ENCODE measurements at regions not wholly inside any gene's neighbourhood (a gene's known extent, or its start where the extent isn't known, plus 50 kb on each side); places are given as distances from the start of the nearest gene placed in this dataset.

DNA sequence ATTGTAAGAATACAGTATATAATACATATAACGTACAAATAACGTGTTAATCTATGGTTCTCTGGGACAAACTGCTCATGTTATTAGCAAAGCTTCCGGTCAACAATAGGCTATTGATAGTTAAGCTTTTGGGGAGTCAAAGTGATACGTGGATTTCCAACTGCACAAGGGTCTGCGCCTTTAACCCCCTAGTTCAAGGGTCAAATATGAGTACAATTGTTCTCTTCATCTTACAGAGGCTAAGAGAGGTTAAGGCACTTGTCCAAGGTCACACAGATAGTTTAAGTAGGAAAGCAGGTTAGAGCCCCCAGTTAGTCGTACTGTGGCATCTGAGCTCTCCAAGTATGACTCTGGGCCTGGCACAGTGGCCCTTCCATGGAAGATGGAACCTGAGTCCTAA is 204.3 kb upstream of the KRR1 start:
- peak overlapping the region; percentile 40; the same call in 1 of the 2 replicates for H2BK20ac ChIP-seq (ENCODE audit: low read depth, low read length)
- H2BK120ac ChIP-seq (ENCODE audit: low read depth, low read length) = peak overlapping the region; percentile 27; the same call in 1 of the 2 replicates
- H3K23ac ChIP-seq (ENCODE audit: low read depth, low read length) = no peak overlapping the region
- no peak overlapping the region for H3K4ac ChIP-seq (ENCODE audit: low read depth, low read length)
- ChIA-PET CTCF (no interaction called here), POLR2A (ENCODE audit: unreplicated experiment) (no interaction called here)
- H3K27ac ChIP-seq (ENCODE audit: insufficient read depth, low read length) = no peak overlapping the region
- no peaks in the 10 kb centered on the region for H4K20me1 ChIP-seq (ENCODE audit: insufficient read depth, low read length)
- no peak overlapping the region for H2AK9ac ChIP-seq (replicated peaks; ENCODE audit: low read depth, low read length, poor library complexity)
- H3K9me1 ChIP-seq (ENCODE audit: insufficient read depth, low read length) = no peaks in the 10 kb centered on the region
- no peaks in the 10 kb centered on the region for H3K36me3 ChIP-seq (ENCODE audit: control insufficient read depth, insufficient read depth, low read length)
- H3K4me2 ChIP-seq (ENCODE audit: low read depth, low read length) = no peak overlapping the region
- no peaks in the 10 kb centered on the region for H3K27me3 ChIP-seq (ENCODE audit: control insufficient read depth, insufficient read depth, low read length)
- H3K14ac ChIP-seq (replicated peaks; ENCODE audit: low read depth, low read length) = no peak overlapping the region
- H3K18ac ChIP-seq (ENCODE audit: low read depth, low read length) = no peak overlapping the region
- 0 out of 4 replicates have a peak overlapping the region, but pooled peaks of 1 of the 2 experiments have one; percentile 8 for H4K8ac ChIP-seq (ENCODE audit: low read depth in 2 of 2, low read length in 2 of 2)
- H3K9ac ChIP-seq (ENCODE audit: low read depth, low read length) = no peak overlapping the region
- BruUV-seq (replicated peaks) = no TSS peak
- H3K79me1 ChIP-seq (ENCODE audit: low read depth in 1 of 2, low read length in 2 of 2) = no peaks in the 10 kb centered on the region
- ATAC-seq (ENCODE audit: low read depth) (no peak), DNase-seq (no peak)
- dilution Hi-C loops (cut with HindIII; ENCODE audit: low sequenced_read_pairs, unreplicated experiment) = no loop called here
- in situ Hi-C loops (cut with MboI; ENCODE audit: low sequenced_read_pairs) = no loop called here
- peak overlapping the region; percentile 16; the same call in 2 of the 3 replicates for H2BK15ac ChIP-seq (ENCODE audit: low read depth, low read length)
- no peak overlapping the region for H2BK5ac ChIP-seq (ENCODE audit: low read depth, low read length, poor library complexity, severe bottlenecking)
- no peak overlapping the region for H3K4me3 ChIP-seq (ENCODE audit: insufficient read depth, low read depth, low read length)
- no peak overlapping the region for H3K56ac ChIP-seq (ENCODE audit: extremely low read depth, insufficient read depth, low read length)
- no peaks in the 10 kb centered on the region for H3K9me3 ChIP-seq (ENCODE audit: control insufficient read depth, insufficient read depth, low read length)
- no peak overlapping the region for H2AFZ ChIP-seq (replicated peaks; ENCODE audit: low read length, poor library complexity)
- intact Hi-C loops (cut with micrococcal nuclease) = no loop called here
- H4K91ac ChIP-seq (ENCODE audit: insufficient read depth, low read depth, low read length) = peak overlapping the region; percentile 35; the same call in 1 of the 2 replicates
- H2AK5ac ChIP-seq (ENCODE audit: low read depth, low read length) = peak overlapping the region; percentile 78
- H4K5ac ChIP-seq (ENCODE audit: low read depth, low read length) = peak overlapping the region; percentile 56; the same call in 1 of the 2 replicates
- peaks cover 4% of the 10 kb centered on the region; the same call in 1 of the 2 replicates for H3K4me1 ChIP-seq (ENCODE audit: control insufficient read depth, insufficient read depth, low read length)
- TF ChIP-seq CHD1 (IDR thresholded peaks at IDR 0.05; ENCODE audit: low read depth, low read length) (no peak), POLR2A (IDR thresholded peaks at IDR 0.05; ENCODE audit: low read depth, low read length) (no peak), BHLHE40 (IDR thresholded peaks at IDR 0.05; ENCODE audit: low read depth, low read length) (no peak), MAFK (IDR thresholded peaks at IDR 0.05; ENCODE audit: low read depth, low read length) (no peak), RFX5 (IDR thresholded peaks at IDR 0.05; ENCODE audit: low read depth, low read length) (no peak), FOS (IDR thresholded peaks at IDR 0.05; ENCODE audit: low read depth, low read length) (no peak), SMC3 (IDR thresholded peaks at IDR 0.05; ENCODE audit: low read depth, low read length) (no peak), RAD21 (IDR thresholded peaks at IDR 0.05; ENCODE audit: low read length) (no peak), MXI1 (IDR thresholded peaks at IDR 0.05; ENCODE audit: borderline replicate concordance, low read depth, low read length) (no peak), CEBPB (IDR thresholded peaks at IDR 0.05; ENCODE audit: low read depth, low read length) (no peak), MAZ (IDR thresholded peaks at IDR 0.05; ENCODE audit: borderline replicate concordance, low read depth, low read length) (no peak), NFE2L2 (IDR thresholded peaks at IDR 0.05; ENCODE audit: low read depth, low read length) (no peak), RCOR1 (IDR thresholded peaks at IDR 0.05; ENCODE audit: insufficient replicate concordance, low read length) (no peak)
- TF ChIP-seq, protein P1, sequence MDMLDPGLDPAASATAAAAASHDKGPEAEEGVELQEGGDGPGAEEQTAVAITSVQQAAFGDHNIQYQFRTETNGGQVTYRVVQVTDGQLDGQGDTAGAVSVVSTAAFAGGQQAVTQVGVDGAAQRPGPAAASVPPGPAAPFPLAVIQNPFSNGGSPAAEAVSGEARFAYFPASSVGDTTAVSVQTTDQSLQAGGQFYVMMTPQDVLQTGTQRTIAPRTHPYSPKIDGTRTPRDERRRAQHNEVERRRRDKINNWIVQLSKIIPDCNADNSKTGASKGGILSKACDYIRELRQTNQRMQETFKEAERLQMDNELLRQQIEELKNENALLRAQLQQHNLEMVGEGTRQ (IDR thresholded peaks at IDR 0.05; ENCODE audit: low read depth, low read length) = no peak
- TF ChIP-seq, protein P2, sequence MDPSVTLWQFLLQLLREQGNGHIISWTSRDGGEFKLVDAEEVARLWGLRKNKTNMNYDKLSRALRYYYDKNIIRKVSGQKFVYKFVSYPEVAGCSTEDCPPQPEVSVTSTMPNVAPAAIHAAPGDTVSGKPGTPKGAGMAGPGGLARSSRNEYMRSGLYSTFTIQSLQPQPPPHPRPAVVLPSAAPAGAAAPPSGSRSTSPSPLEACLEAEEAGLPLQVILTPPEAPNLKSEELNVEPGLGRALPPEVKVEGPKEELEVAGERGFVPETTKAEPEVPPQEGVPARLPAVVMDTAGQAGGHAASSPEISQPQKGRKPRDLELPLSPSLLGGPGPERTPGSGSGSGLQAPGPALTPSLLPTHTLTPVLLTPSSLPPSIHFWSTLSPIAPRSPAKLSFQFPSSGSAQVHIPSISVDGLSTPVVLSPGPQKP (IDR thresholded peaks at IDR 0.05; ENCODE audit: borderline replicate concordance, low read depth, low read length) = no peak
- TF ChIP-seq, protein P3, sequence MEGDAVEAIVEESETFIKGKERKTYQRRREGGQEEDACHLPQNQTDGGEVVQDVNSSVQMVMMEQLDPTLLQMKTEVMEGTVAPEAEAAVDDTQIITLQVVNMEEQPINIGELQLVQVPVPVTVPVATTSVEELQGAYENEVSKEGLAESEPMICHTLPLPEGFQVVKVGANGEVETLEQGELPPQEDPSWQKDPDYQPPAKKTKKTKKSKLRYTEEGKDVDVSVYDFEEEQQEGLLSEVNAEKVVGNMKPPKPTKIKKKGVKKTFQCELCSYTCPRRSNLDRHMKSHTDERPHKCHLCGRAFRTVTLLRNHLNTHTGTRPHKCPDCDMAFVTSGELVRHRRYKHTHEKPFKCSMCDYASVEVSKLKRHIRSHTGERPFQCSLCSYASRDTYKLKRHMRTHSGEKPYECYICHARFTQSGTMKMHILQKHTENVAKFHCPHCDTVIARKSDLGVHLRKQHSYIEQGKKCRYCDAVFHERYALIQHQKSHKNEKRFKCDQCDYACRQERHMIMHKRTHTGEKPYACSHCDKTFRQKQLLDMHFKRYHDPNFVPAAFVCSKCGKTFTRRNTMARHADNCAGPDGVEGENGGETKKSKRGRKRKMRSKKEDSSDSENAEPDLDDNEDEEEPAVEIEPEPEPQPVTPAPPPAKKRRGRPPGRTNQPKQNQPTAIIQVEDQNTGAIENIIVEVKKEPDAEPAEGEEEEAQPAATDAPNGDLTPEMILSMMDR (conservative IDR thresholded peaks at IDR 0.05; ENCODE audit: low read depth, low read length) = no peak
- no CpG with 5 or more reads among the region's 6 CpGs for WGBS, 2 experiments (ENCODE audit: extremely low coverage in 2 of 2, insufficient read length in 1 of 2)
